Endothelial cell of umbilical vein (primary cell): ENCODE measurements at regions not wholly inside any gene's neighbourhood (a gene's known extent, or its start where the extent isn't known, plus 50 kb on each side); places are given as distances from the start of the nearest gene placed in this dataset.

Experiments
- BruUV-seq: library from RNA; stranded (reverse); fragments of 400-500 nt; replicated peaks from 2 replicates; lab custom pipeline; 2021; lab: Mats Ljungman, UMichigan
- CTCF ChIA-PET: fragments of 300-600, 350-600 bp; sonication (Branson Sonifier 250); formaldehyde crosslinking; loops from one replicate; lab custom pipeline; 2021; ENCODE audit warnings: antibody characterized with exemption, inconsistent platforms; lab: Charles Lee
- POLR2A ChIA-PET: fragments of 300-600, 350-600 bp; sonication (Branson Sonifier 250); formaldehyde crosslinking; loops from one replicate; lab custom pipeline; 2021; ENCODE audit warnings: antibody characterized with exemption, inconsistent platforms; lab: Charles Lee
- DNase-seq: peaks from one replicate; pipeline ENCODE4 v3.0.0-alpha.2; 2011; ENCODE audit warnings: low read depth, low spot score
- FAIRE-seq: peaks from 2 replicates; lab custom pipeline; 2011; peaks lifted over from hg19 to GRCh38; lab: Jason Lieb, UNC
- H2AFZ ChIP-seq: 2 replicates; pipeline ENCODE4 v1.6.0; 2012; ENCODE audit warnings: low read depth, low read length, control low read depth, inconsistent platforms
- H3K27ac ChIP-seq: 2 replicates; pipeline ENCODE4 v1.5.1; 2011; ENCODE audit warnings: low read depth, mild to moderate bottlenecking, control low read depth, low read length, moderate library complexity; ENCODE audit not compliant: insufficient read depth
- H3K27me3 ChIP-seq, 2 experiments: 2 replicates each; pipeline versions ENCODE4 v1.6.0 to v1.6.1; 2011; ENCODE audit warnings: low read length in 2 of 2, mixed read lengths in 1 of 2; ENCODE audit not compliant: control insufficient read depth in 2 of 2, insufficient read depth in 2 of 2
- H3K36me3 ChIP-seq, 2 experiments: 2 replicates in 1 of 2; 3 replicates in 1 of 2; pipeline ENCODE4 v1.5.1; 2011; ENCODE audit warnings: low read length in 2 of 2, mild to moderate bottlenecking in 1 of 2, moderate library complexity in 1 of 2; ENCODE audit not compliant: control insufficient read depth in 2 of 2, insufficient read depth in 2 of 2; ENCODE audit errors: extremely low read depth in 1 of 2
- H3K4me1 ChIP-seq: 3 replicates; pipeline ENCODE4 v1.5.1; 2011; ENCODE audit warnings: mild to moderate bottlenecking, low read length; ENCODE audit not compliant: control insufficient read depth, insufficient read depth; ENCODE audit errors: extremely low read depth
- H3K4me2 ChIP-seq: 2 replicates; pipeline ENCODE4 v1.6.1; 2011; ENCODE audit warnings: low read length, control low read depth, mixed read lengths; ENCODE audit not compliant: insufficient read depth
- H3K4me3 ChIP-seq, 3 experiments: fragments of 200-600 bp in 1 of 3; sonication (generic), shearing (Covaris generic) in 1 of 3; replicated peaks in 1 of 3; 2 replicates each; pipeline ENCODE4 v1.5.1; 2011 to 2016; ENCODE audit warnings: control low read depth in 3 of 3, low read length in 3 of 3, mild to moderate bottlenecking in 2 of 3, inconsistent platforms in 1 of 3, low read depth in 1 of 3, moderate library complexity in 1 of 3; ENCODE audit not compliant: insufficient read depth in 1 of 3
- H3K79me2 ChIP-seq: 2 replicates; pipeline ENCODE4 v1.6.0; 2012; ENCODE audit warnings: low read length, inconsistent platforms; ENCODE audit not compliant: control insufficient read depth, insufficient read depth
- H3K9ac ChIP-seq: replicated peaks from 2 replicates; pipeline ENCODE3; 2011; ENCODE audit warnings: low read length, control low read depth; ENCODE audit not compliant: insufficient read depth; ENCODE audit errors: extremely low read depth
- H3K9me1 ChIP-seq: replicated peaks from 3 replicates; pipeline ENCODE4 v1.6.0; 2011; ENCODE audit warnings: mild to moderate bottlenecking, low read length; ENCODE audit not compliant: control insufficient read depth, insufficient read depth; ENCODE audit errors: extremely low read depth
- H3K9me3 ChIP-seq: replicated peaks from 2 replicates; pipeline ENCODE4 v1.5.1; 2012; ENCODE audit warnings: low read length, inconsistent platforms; ENCODE audit not compliant: control insufficient read depth, insufficient read depth
- H4K20me1 ChIP-seq: replicated peaks from 2 replicates; pipeline ENCODE3; 2011; ENCODE audit warnings: mild to moderate bottlenecking, low read length; ENCODE audit not compliant: control insufficient read depth, insufficient read depth; ENCODE audit errors: extremely low read depth
- CTCF ChIP-seq, 2 donors: IDR thresholded peaks; 1 replicate in 1 of 2; 2 replicates in 1 of 2; pipeline ENCODE4 v1.5.1; 2011; ENCODE audit warnings: low read length in 2 of 2, mild to moderate bottlenecking in 2 of 2, moderate library complexity in 2 of 2, control low read depth in 1 of 2, inconsistent platforms in 1 of 2, low read depth in 1 of 2; ENCODE audit not compliant: insufficient read depth in 1 of 2; ENCODE audit errors: extremely low read depth in 1 of 2
- EZH2 ChIP-seq: IDR thresholded peaks from 2 replicates; pipeline ENCODE4 v1.6.1; 2012; ENCODE audit warnings: borderline replicate concordance, low read depth, mild to moderate bottlenecking, moderate library complexity, low read length, inconsistent platforms; ENCODE audit not compliant: severe bottlenecking
- FOS ChIP-seq: IDR thresholded peaks from 2 replicates; pipeline ENCODE4 v1.6.1; 2011; ENCODE audit warnings: mild to moderate bottlenecking, low read length, moderate library complexity, borderline replicate concordance; ENCODE audit not compliant: insufficient read depth
- GATA2 ChIP-seq: IDR thresholded peaks from 2 replicates; pipeline ENCODE4 v1.7.0; 2011; ENCODE audit warnings: low read depth, mild to moderate bottlenecking, moderate library complexity, mixed read lengths, low read length; ENCODE audit not compliant: insufficient read length, insufficient read depth
- JUN ChIP-seq: IDR thresholded peaks from 2 replicates; pipeline ENCODE4 v1.6.1; 2011; ENCODE audit warnings: borderline replicate concordance, low read depth; ENCODE audit not compliant: insufficient read length, insufficient read depth
- MAX ChIP-seq: IDR thresholded peaks from 2 replicates; pipeline ENCODE4 v1.6.1; 2011; ENCODE audit not compliant: insufficient read depth, insufficient read length
- MYC ChIP-seq: IDR thresholded peaks from one replicate; pipeline ENCODE4 v1.6.1; 2011; ENCODE audit warnings: mild to moderate bottlenecking, low read depth, low read length
- POLR2A ChIP-seq: IDR thresholded peaks from 2 replicates; pipeline ENCODE4 v1.6.1; 2012; ENCODE audit warnings: low read depth, mild to moderate bottlenecking, control low read depth, low read length
- POLR2AphosphoS5 ChIP-seq: IDR thresholded peaks from 2 replicates; pipeline ENCODE4 v1.6.1; 2012; ENCODE audit warnings: low read depth, mild to moderate bottlenecking, control low read depth, low read length, moderate library complexity; ENCODE audit not compliant: insufficient read depth
- dilution Hi-C: fragments of 300-500 bp; cut with MboI; formaldehyde crosslinking; loops from one replicate; pipeline ENCODE4 v1.15.0; 2019; ENCODE audit warnings: low sequenced_read_pairs; ENCODE audit not compliant: extremely low pct_ligation_motif_present
- intact Hi-C: fragments of 100-400 bp; cut with micrococcal nuclease; formaldehyde crosslinking; loops from one replicate; pipeline ENCODE4 v1.10.0; 2022

GRCh38 chr15:95845862-95846515 lies 484.5 kb upstream of the NR2F2 start:
- DNase-seq (no peak), FAIRE-seq (no peak)
- H3K4me1 ChIP-seq, result peaks cover 9% of the 10 kb centered on the region
- H3K4me2 ChIP-seq, result no peak overlapping the region
- intact Hi-C loops, result no loop called here
- H3K36me3 ChIP-seq, result no peaks in the 10 kb centered on the region
- no peaks in the 10 kb centered on the region for H3K9me1 ChIP-seq
- H3K79me2 ChIP-seq, result no peaks in the 10 kb centered on the region
- H3K27ac ChIP-seq, result no peak overlapping the region
- ChIA-PET CTCF (no interaction called here), POLR2A (no interaction called here)
- no peak overlapping the region for H3K4me3 ChIP-seq
- no peak overlapping the region for H2AFZ ChIP-seq
- no peak overlapping the region for H3K9ac ChIP-seq
- TF ChIP-seq FOS, result no peak
- dilution Hi-C loops, result no loop called here
- no TSS peak for BruUV-seq
- no peaks in the 10 kb centered on the region for H4K20me1 ChIP-seq
- H3K27me3 ChIP-seq, result no peaks in the 10 kb centered on the region
- H3K9me3 ChIP-seq, result no peaks in the 10 kb centered on the region

- Histone ChIP-seq H4K20me1 (no peaks in the 10 kb centered on the region), H3K9me1 (no peaks in the 10 kb centered on the region), H3K9me3 (no peaks in the 10 kb centered on the region), H3K9ac (peak overlapping the region; percentile 3), H3K27ac (no peak overlapping the region), H3K4me1 (peaks cover 9% of the 10 kb centered on the region), H3K79me2 (no peaks in the 10 kb centered on the region), H2AFZ (peak overlapping the region; percentile 49), H3K36me3 (no peaks in the 10 kb centered on the region), H3K4me2 (peak overlapping the region; percentile 67), H3K4me3 (peak overlapping the region in 1 of 3 experiments; percentile 30), H3K27me3 (no peaks in the 10 kb centered on the region)
- BruUV-seq, result no TSS peak
- FAIRE-seq (no peak), DNase-seq (peak; percentile 59)
- dilution Hi-C loops (no loop called here), intact Hi-C loops (no loop called here)
- ChIA-PET CTCF (no interaction called here), POLR2A (no interaction called here)
- TF ChIP-seq MYC (no peak), GATA2 (no peak), FOS (no peak), POLR2A (no peak), MAX (no peak), CTCF (IDR thresholded peaks at IDR 0.05; ENCODE audit: extremely low read depth in 1 of 2, insufficient read depth in 1 of 2, low read depth in 1 of 2, low read length in 2 of 2) (no peak), JUN (no peak), EZH2 (no peak), POLR2AphosphoS5 (no peak)
Measured at GRCh38 chr15:95848126-95848525, 482.4 kb upstream of the NR2F2 start.
